Right lobe of liver (tissue), 4 donors: ENCODE measurements at regions not wholly inside any gene's neighbourhood (a gene's known extent, or its start where the extent isn't known, plus 50 kb on each side); places are given as distances from the start of the nearest gene placed in this dataset.
"Not testable (repeated sequence)": the region's sequence is repeated elsewhere in the genome, so short reads cannot be mapped to it uniquely, and the experiment has no call there.

ENCODE experiments used
- CTCF ChIP-seq, 4 donors: fragments of 200-600 bp in 3 of 4; fragments of 450-650 bp in 1 of 4; IDR thresholded peaks; one replicate each; pipeline versions ENCODE4 v1.5.1 to v1.8.0; 2016 to 2022; ENCODE audit warnings: antibody characterized with exemption in 4 of 4, mild to moderate bottlenecking in 2 of 4
- POLR2A ChIP-seq: fragments of 450-650 bp; IDR thresholded peaks from one replicate; pipeline ENCODE4 v1.6.1; 2017; ENCODE audit warnings: antibody characterized with exemption, mild to moderate bottlenecking
- donor health status: DM: no; HTN: no; CAD: no.
- donor health status: DM: no; HTN: no; CAD: no.
- donor health status: DM: no; HTN: yes; CAD: no.

- not testable (repeated sequence) for TF ChIP-seq CTCF (IDR thresholded peaks at IDR 0.05); POLR2A
Observed at GRCh38 chr1:149314921-149315320, 159.9 kb upstream of the NBPF19 start.
